IMR-90 (cell line): ENCODE measurements at regions not wholly inside any gene's neighbourhood (a gene's known extent, or its start where the extent isn't known, plus 50 kb on each side); places are given as distances from the start of the nearest gene placed in this dataset.
"Not testable (repeated sequence)": the region's sequence is repeated elsewhere in the genome, so short reads cannot be mapped to it uniquely, and the experiment has no call there.

Experiments
- ATAC-seq: fragments of 200-7000 bp; cut with Tn5 transposase; 2 replicates; pipeline ENCODE4 v1.9.1; 2020; ENCODE audit warnings: low read depth, mild to moderate bottlenecking, moderate library complexity
- BruUV-seq: library from RNA; stranded (reverse); fragments of 400-500 nt; replicated peaks from 2 replicates; lab custom pipeline; 2021; lab: Mats Ljungman, UMichigan
- CTCF ChIA-PET: fragments of 300-600 bp; formaldehyde crosslinking; extraction: SDS; loops from one replicate; lab custom pipeline; 2021; ENCODE audit warnings: antibody characterized with exemption; lab: Yijun Ruan, JAX
- POLR2A ChIA-PET: fragments of 300-600 bp; sonication (Branson Sonifier 250); formaldehyde crosslinking; loops from one replicate; lab custom pipeline; 2022; ENCODE audit warnings: antibody characterized with exemption; ENCODE audit not compliant: unreplicated experiment; lab: Charles Lee
- DNase-seq: peaks from one replicate; pipeline ENCODE4 v3.0.0; 2013
- H2AFZ ChIP-seq: replicated peaks from 2 replicates; pipeline ENCODE3; 2013; ENCODE audit warnings: low read length, mild to moderate bottlenecking; ENCODE audit not compliant: poor library complexity
- H2AK5ac ChIP-seq: 2 replicates; pipeline ENCODE4 v1.6.1; 2013; ENCODE audit warnings: low read depth, low read length, inconsistent platforms
- H2AK9ac ChIP-seq: replicated peaks from 2 replicates; pipeline ENCODE3; 2013; ENCODE audit warnings: mild to moderate bottlenecking, low read depth, low read length, moderate library complexity; ENCODE audit not compliant: poor library complexity
- H2BK120ac ChIP-seq: 2 replicates; pipeline ENCODE4 v1.6.1; 2013; ENCODE audit warnings: low read depth, low read length, inconsistent platforms
- H2BK15ac ChIP-seq: 3 replicates; pipeline ENCODE4 v1.6.1; 2013; ENCODE audit warnings: low read depth, low read length, inconsistent platforms
- H2BK20ac ChIP-seq: 2 replicates; pipeline ENCODE4 v1.6.1; 2013; ENCODE audit warnings: low read depth, mild to moderate bottlenecking, inconsistent platforms, low read length, moderate library complexity
- H2BK5ac ChIP-seq: 2 replicates; pipeline ENCODE4 v1.6.1; 2013; ENCODE audit warnings: mild to moderate bottlenecking, low read depth, low read length, inconsistent platforms; ENCODE audit not compliant: poor library complexity, severe bottlenecking
- H3K14ac ChIP-seq: replicated peaks from 2 replicates; pipeline ENCODE4 v1.6.1; 2013; ENCODE audit warnings: low read depth, low read length, inconsistent platforms
- H3K18ac ChIP-seq: 2 replicates; pipeline ENCODE4 v1.6.1; 2013; ENCODE audit warnings: low read depth, low read length, control low read depth
- H3K23ac ChIP-seq: 2 replicates; pipeline ENCODE4 v1.6.1; 2013; ENCODE audit warnings: low read depth, low read length, inconsistent platforms
- H3K27ac ChIP-seq: 2 replicates; pipeline ENCODE4 v1.5.1; 2013; ENCODE audit warnings: mild to moderate bottlenecking, control low read depth, low read length; ENCODE audit not compliant: insufficient read depth
- H3K27me3 ChIP-seq: 2 replicates; pipeline ENCODE4 v1.6.1; 2013; ENCODE audit warnings: low read length; ENCODE audit not compliant: control insufficient read depth, insufficient read depth
- H3K36me3 ChIP-seq: 2 replicates; pipeline ENCODE4 v1.6.1; 2013; ENCODE audit warnings: low read length, mixed read lengths; ENCODE audit not compliant: control insufficient read depth, insufficient read depth
- H3K4ac ChIP-seq: 2 replicates; pipeline ENCODE4 v1.6.1; 2013; ENCODE audit warnings: low read depth, low read length, inconsistent platforms
- H3K4me1 ChIP-seq: 2 replicates; pipeline ENCODE4 v1.6.1; 2013; ENCODE audit warnings: low read length, mixed read lengths; ENCODE audit not compliant: control insufficient read depth, insufficient read depth
- H3K4me2 ChIP-seq: 2 replicates; pipeline ENCODE4 v1.6.1; 2013; ENCODE audit warnings: low read depth, mild to moderate bottlenecking, control low read depth, low read length, moderate library complexity
- H3K4me3 ChIP-seq: 2 replicates; pipeline ENCODE4 v1.5.1; 2013; ENCODE audit warnings: low read depth, mild to moderate bottlenecking, control low read depth, low read length, moderate library complexity; ENCODE audit not compliant: insufficient read depth
- H3K56ac ChIP-seq: 2 replicates; pipeline ENCODE4 v1.6.1; 2013; ENCODE audit warnings: low read length, inconsistent platforms; ENCODE audit not compliant: insufficient read depth; ENCODE audit errors: extremely low read depth
- H3K79me1 ChIP-seq, 2 experiments: 2 replicates each; pipeline ENCODE4 v1.6.1; 2013; ENCODE audit warnings: low read length in 2 of 2, inconsistent platforms in 1 of 2, low read depth in 1 of 2
- H3K9ac ChIP-seq: 2 replicates; pipeline ENCODE4 v1.6.1; 2013; ENCODE audit warnings: low read depth, low read length, control low read depth
- H3K9me1 ChIP-seq: 2 replicates; pipeline ENCODE4 v1.6.1; 2013; ENCODE audit warnings: low read length, inconsistent platforms; ENCODE audit not compliant: insufficient read depth
- H3K9me3 ChIP-seq: 2 replicates; pipeline ENCODE4 v1.6.1; 2013; ENCODE audit warnings: low read length; ENCODE audit not compliant: control insufficient read depth, insufficient read depth
- H4K20me1 ChIP-seq: 2 replicates; pipeline ENCODE4 v1.6.1; 2013; ENCODE audit warnings: low read length, inconsistent platforms; ENCODE audit not compliant: insufficient read depth
- H4K5ac ChIP-seq: 2 replicates; pipeline ENCODE4 v1.6.1; 2013; ENCODE audit warnings: mild to moderate bottlenecking, low read depth, low read length, control low read depth
- H4K8ac ChIP-seq, 2 experiments: 2 replicates each; pipeline ENCODE4 v1.6.1; 2013; ENCODE audit warnings: low read depth in 2 of 2, low read length in 2 of 2, control low read depth in 1 of 2, inconsistent platforms in 1 of 2
- H4K91ac ChIP-seq: 2 replicates; pipeline ENCODE4 v1.6.1; 2013; ENCODE audit warnings: low read depth, low read length, inconsistent platforms; ENCODE audit not compliant: insufficient read depth
- WGBS, 2 experiments: methylation state at CpG; one replicate each; pipeline versions ENCODE4 v1.1.5 to v1.1.7; 2013; ENCODE audit warnings: missing lambda C conversion rate in 2 of 2; ENCODE audit not compliant: insufficient read length in 1 of 2; ENCODE audit errors: extremely low coverage in 2 of 2; 5-methylcytosine and 5-hydroxymethylcytosine counted together
- dilution Hi-C: fragments of 300-500 bp; cut with HindIII; formaldehyde crosslinking; loops from one replicate; pipeline ENCODE4 v1.14.3; 2018; ENCODE audit warnings: low sequenced_read_pairs; ENCODE audit not compliant: unreplicated experiment
- in situ Hi-C: fragments of 300-500 bp; cut with MboI; formaldehyde crosslinking; loops from 3 replicates; pipeline ENCODE4 v1.14.3; 2019; ENCODE audit warnings: low sequenced_read_pairs, inconsistent platforms, mixed read lengths
- intact Hi-C: fragments of 100-400 bp; cut with micrococcal nuclease; formaldehyde crosslinking; loops from 2 replicates; pipeline ENCODE4 v1.10.0; 2022

DNA sequence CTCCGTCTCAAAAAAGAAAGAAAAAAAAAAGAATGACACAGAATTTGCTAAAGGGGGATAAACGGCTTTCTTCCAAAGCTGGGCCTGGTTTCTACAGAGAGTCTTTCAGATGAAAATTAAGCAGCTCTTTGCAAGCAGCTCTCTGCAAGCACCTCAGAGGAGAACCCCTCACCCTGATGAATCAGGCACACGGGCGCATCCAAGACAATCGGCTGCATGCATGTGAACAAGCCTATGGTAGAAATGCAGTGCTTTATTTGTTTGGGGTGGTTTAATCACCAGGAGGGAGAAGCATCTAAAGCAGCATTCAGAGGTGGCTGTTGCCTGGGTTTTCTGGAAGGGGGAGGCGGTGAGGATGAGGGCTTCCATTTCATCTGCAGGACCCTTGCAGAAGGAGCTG, 78.0 kb upstream of the CLEC6A start:
- in situ Hi-C loops, H3K18ac ChIP-seq, H3K79me1 ChIP-seq, H2BK15ac ChIP-seq, H3K9me1 ChIP-seq, H3K36me3 ChIP-seq, H3K9ac ChIP-seq, intact Hi-C loops, H3K14ac ChIP-seq, H3K4me2 ChIP-seq, H3K27ac ChIP-seq, dilution Hi-C loops, H3K9me3 ChIP-seq, H4K5ac ChIP-seq, H3K4ac ChIP-seq, CTCF ChIA-PET, H4K91ac ChIP-seq, H3K4me1 ChIP-seq, H2BK20ac ChIP-seq, H3K4me3 ChIP-seq, BruUV-seq, H4K8ac ChIP-seq, H3K27me3 ChIP-seq, H2AK5ac ChIP-seq, H3K23ac ChIP-seq, H2BK120ac ChIP-seq, DNase-seq, H2AK9ac ChIP-seq, H2AFZ ChIP-seq, ATAC-seq, POLR2A ChIA-PET, H4K20me1 ChIP-seq, H3K56ac ChIP-seq, H2BK5ac ChIP-seq: not testable (repeated sequence)
- 80% methylated on average over 1 of the region's 6 CpGs; no CpG with 5 or more reads in 1 of the 2 experiments for WGBS, 2 experiments

DNA sequence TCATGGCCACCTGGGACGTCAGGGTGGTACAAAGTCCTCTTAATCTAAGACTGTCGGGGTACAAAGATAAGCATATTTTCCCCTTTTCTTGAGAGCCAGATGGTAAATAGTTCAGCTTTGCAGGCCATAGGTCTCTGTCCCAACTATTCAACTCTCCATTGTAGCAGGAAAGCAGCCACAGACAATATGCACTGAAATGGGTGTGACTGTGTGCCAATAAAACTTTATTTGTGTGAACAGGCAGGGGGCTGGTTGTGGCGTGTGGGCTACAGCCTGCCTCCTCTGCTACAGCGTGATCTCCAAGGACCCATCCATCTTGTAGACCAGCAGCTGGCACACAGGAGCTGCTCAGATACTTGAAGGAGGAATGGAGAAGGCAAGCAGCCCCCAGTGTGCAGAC, 73.2 kb upstream of the CLEC6A start:
- POLR2A ChIA-PET, in situ Hi-C loops, H3K9me1 ChIP-seq, H3K9ac ChIP-seq, H2BK120ac ChIP-seq, H4K20me1 ChIP-seq, H4K5ac ChIP-seq, H3K27me3 ChIP-seq, H3K4me1 ChIP-seq, CTCF ChIA-PET, H3K9me3 ChIP-seq, H3K36me3 ChIP-seq, BruUV-seq, H4K91ac ChIP-seq, H3K23ac ChIP-seq, H3K4ac ChIP-seq, H2BK20ac ChIP-seq, H4K8ac ChIP-seq, H3K14ac ChIP-seq, dilution Hi-C loops, H3K4me2 ChIP-seq, H2AK9ac ChIP-seq, H2AFZ ChIP-seq, ATAC-seq, H3K56ac ChIP-seq, DNase-seq, H2BK15ac ChIP-seq, intact Hi-C loops, H3K4me3 ChIP-seq, H3K79me1 ChIP-seq, H3K18ac ChIP-seq, H3K27ac ChIP-seq, H2BK5ac ChIP-seq, H2AK5ac ChIP-seq: not testable (repeated sequence)
- no CpG with 5 or more reads among the region's 4 CpGs for WGBS, 2 experiments
